SW 1271 (cell line): ENCODE measurements at regions not wholly inside any gene's neighbourhood (a gene's known extent, or its start where the extent isn't known, plus 50 kb on each side); places are given as distances from the start of the nearest gene placed in this dataset.

Experiments used
- DNase-seq, 2 experiments: peaks; one replicate each; lab custom pipeline; 2025; lab: John Stamatoyannopoulos, UW

DNA sequence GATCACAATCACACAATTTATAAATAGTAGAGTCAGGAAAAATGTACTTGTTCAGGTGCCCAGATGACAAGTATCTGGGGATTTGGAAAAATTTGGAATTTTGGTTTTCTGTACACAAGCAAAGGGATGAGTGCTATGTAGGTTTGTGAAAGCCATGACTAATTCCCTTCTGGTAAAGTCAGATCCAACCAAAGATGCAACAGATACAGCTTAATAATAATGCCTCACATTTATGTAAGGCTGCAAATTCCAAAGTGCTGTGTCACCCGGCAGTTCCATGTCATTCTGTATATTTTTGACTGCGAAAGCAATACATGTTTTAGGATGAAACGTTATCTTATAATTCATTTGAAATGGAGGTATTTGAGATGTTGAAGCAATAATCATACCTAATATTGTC is 102.7 kb upstream of the AGBL1 start:
- no peak for DNase-seq

DNA sequence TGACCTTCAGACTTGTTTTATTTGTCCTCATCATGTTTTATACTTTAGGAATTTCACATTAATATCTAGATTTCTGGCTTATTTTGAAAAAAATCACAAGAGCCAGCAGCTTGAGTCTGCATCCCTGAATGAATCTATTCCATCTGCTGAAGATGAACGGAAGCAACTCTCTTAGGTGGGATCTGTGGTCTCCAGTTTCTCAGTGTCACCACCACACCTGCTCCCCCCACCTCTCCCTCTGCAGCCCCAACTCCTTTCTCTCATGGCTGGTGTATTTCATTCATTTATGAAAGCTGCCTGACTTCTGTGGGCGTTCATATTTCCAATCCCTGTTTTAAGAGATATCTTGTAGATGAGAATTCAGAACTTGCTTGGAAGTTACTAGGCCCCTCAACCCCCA is 102.1 kb upstream of the AGBL1 start:
- no peak for DNase-seq

DNA sequence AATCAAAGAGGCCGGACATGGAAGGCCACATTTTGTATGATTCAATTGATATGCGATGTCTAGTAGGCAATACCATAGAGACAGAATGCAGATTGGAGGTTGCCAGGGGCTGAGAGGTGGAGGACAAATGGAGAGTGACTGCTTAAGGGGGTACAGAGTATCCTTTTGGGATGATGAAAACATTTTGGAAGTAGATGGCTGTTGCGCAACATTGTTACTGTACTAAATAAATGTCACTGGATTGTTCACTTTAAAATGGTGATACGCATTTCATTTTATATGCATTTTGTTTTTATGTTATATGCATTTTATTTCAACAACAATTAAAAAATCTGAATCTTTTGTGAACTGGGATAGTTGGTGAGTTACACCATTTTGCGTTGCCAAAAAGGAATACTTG is 99.7 kb upstream of the AGBL1 start:
- no peak for DNase-seq

DNA sequence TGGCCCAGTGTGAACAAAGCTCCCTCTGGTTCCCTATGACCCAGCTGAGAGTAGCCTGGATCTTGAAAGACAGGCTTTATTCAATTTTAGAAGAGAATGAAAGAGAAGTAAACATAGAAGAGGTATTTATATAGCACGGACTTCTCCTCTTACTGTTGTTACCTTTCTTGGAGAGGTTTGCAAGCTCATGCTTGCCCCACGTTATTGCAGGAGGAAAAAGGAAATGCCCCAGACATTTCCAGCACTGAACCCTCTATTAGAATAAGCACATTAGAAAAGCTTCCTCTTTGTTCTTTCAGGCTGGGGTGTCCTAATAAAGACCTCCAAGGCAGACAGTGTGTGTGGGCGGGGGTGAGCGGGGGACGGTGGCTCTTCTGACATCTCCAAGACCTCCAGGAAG is 98.7 kb upstream of the AGBL1 start:
- DNase-seq: no peak

- no peak for DNase-seq
These were observed 95.4 kb upstream of the AGBL1 start for GRCh38 chr15:85984241-85984640.

DNA sequence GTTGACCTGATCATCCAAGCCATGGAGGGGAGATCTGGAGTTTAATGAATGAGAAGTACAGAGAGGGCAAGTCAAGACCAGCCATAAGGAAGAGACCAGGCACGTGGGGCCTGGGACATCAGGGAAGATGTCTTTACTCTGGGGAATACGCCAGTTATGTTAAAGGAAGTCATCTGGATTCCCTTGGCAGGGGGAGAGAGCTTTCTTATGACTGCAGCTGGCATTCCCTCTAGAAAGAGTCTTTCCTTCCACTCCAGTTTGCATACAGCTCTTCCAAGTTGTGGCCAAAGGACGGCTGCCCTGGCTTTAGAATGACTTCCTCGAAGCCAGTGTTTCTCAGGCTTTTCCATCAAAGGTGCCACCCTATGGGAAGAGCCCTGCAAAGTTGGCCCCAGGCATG is 93.6 kb upstream of the AGBL1 start:
- DNase-seq: no peak

DNA sequence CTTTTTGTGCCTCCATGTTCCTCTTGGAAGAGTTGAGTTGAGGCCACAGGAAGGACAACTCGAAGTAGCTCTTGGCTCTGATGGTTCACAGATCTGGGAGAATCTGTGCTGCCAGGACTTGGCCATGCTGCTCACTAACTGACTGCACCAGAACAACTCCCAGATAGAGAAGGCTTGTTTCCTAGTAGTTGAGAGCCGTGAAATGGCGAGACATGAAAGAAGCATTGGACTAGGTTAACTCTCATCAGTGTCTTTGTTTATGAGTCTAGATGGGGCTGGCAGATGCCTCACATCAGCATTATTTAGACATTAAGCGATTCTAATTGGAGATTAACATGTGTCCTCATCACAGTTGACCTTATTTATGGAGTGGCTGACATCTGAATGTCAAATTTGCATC is 92.9 kb upstream of the AGBL1 start:
- DNase-seq: no peak

- DNase-seq: no peak
These were observed 90.9 kb upstream of the AGBL1 start for GRCh38 chr15:85988741-85989140.

DNA sequence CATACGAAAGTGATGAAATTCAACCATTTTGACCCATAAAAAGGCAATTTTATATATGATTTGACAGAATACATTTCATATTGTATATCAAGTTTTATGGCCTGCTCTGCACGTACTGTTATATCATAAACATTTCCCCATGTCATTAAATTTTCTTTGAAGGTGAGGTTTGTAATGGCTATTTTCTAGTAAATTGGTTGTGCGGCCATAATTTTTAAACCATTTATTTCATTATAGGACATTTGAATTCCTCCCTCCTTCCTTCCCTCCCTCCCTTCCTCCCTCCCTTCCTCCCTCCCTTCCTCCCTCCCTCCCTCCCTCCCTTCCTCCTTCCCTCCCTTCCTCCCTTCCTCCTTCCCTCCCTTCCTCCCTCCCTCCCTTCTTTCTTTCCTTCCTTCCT is 87.4 kb upstream of the AGBL1 start:
- no peak for DNase-seq

GRCh38 chr15:85993116-85993515 is 86.6 kb upstream of the AGBL1 start:
- no peak for DNase-seq

GRCh38 chr15:85997618-85998017 is 82.1 kb upstream of the AGBL1 start:
- no peak for DNase-seq

DNA sequence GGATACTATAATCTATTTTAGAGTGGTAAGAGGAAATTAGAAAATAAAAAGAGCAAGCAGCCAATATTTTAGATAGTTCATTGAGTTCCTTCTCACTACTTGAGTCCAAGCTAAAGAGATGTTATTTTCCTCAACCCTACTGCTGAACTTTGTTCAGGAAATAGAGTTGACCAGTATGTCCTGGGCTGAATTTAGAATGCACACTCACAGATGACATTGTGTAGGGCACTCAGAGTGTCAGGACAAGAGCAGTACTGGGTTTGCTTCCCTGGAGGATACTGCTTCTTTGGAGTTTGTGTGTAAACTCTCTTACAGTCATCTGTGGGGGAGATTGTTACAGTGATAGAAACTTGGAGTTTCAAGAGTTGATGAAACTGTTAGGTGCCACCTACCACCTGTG is 80.0 kb upstream of the AGBL1 start:
- no peak for DNase-seq

- DNase-seq: no peak
These were observed 78.5 kb upstream of the AGBL1 start for GRCh38 chr15:86001200-86001599.

GRCh38 chr15:86002444-86002843 is 77.2 kb upstream of the AGBL1 start:
- no peak for DNase-seq

- no peak for DNase-seq
These were observed 75.6 kb upstream of the AGBL1 start for GRCh38 chr15:86004061-86004460.

- no peak for DNase-seq
These were observed 73.1 kb upstream of the AGBL1 start for GRCh38 chr15:86006546-86006945.

DNA sequence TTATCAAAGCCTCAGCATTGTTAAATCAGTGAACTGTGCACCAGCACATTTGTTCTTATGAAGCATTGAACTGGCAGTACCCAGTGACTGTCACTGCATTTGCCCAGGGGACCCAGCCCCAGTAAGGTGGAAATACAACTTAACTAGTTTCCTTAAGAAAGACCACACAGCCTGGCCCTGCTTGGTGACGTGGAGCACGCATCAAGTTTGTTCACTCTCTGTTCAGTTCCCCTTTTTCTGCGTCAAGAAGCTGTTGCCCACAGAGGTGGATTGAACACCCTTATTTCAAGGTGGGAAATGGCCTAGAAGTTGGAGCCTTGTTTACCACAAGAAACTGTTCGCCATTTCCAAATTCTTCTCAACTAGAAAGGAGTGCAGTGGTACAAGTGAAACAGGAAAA is 69.9 kb upstream of the AGBL1 start:
- no peak for DNase-seq

DNA sequence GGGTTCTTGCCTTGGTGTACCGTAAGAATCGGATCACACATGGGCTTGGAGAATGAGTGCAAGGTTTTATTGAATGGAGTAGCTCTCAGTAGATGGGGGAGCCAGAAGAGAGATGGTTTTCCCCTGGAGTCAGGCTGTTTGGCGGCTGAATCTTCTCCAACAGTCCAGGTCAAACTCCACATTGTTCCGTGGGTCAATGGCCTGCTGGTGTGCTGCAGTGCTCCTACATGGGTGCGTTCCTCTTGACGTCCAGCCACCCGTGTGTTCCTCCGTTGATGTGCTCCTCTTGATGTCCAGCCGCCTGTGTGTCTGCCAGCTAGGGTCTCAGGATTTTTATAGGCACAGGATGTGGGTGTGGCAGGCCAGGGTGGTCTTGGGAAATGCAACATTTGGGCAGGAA is 69.3 kb upstream of the AGBL1 start:
- DNase-seq: no peak

DNA sequence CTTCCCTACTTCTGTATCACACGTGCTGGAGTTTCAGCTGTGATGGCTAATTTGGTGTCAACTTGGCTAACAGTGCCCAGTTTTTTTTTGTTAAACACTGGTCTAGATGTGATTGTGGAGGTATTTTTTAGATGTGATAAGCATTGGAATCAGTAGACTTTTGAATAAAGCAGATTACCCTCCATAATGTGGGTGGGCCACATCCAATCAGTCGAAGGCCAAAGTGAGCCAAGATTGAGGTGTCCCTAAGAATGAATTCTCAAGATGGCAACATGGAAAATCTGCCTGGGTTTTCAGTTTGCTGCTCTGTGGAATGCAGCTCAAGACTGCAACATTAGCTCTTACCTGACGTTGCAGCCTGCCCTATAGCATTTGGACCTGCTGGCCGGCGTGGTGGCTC is 68.8 kb upstream of the AGBL1 start:
- DNase-seq: no peak

GRCh38 chr15:86014016-86014415 is 65.7 kb upstream of the AGBL1 start:
- DNase-seq: no peak

- no peak for DNase-seq
These were observed 62.9 kb upstream of the AGBL1 start for GRCh38 chr15:86016750-86017149.

DNA sequence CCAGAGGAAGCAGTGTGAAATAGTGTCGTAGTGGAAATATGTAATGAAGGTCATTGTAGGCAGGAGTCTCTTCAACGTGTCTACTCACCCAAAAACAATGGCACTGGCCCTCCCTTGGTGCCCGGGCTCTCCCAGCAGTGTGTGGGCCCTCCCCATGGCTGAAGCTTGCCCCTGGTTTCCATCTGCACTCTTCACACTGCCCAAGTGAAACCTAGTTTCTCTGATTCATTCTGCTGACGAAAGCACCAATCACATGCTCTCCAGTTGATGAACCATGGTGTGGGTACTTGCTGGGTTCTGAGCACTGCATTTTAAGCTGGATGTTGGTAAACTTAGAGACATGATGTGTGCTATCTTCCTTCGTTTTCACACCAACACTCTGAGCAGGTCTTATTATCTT is 61.0 kb upstream of the AGBL1 start:
- DNase-seq: no peak

- DNase-seq: no peak
These were observed 58.1 kb upstream of the AGBL1 start for GRCh38 chr15:86021281-86022264.

- DNase-seq: no peak
These were observed 50.7 kb upstream of the AGBL1 start for GRCh38 chr15:86028961-86029360.
